ENCODE measurements at regions not wholly inside any gene's neighbourhood (a gene's known extent, or its start where the extent isn't known, plus 50 kb on each side); places are given as distances from the start of the nearest gene placed in this dataset.

GRCh38 chr2:150872756-150873395, 385.4 kb upstream of the RND3 start:
- no peaks in the 10 kb centered on the region for H3K27me3 Mint-ChIP-seq
- DNase-seq (no peak), ATAC-seq (ENCODE audit: poor library complexity) (no peak)
- intact Hi-C loops (cut with DNase I, micrococcal nuclease), result no loop called here
- Histone ChIP-seq H3K9me3 (ENCODE audit: control insufficient read depth in 1 of 2, insufficient read depth in 1 of 2, low read length in 2 of 2) (no peaks in the 10 kb centered on the region), H3K27me3 (ENCODE audit: control insufficient read depth in 1 of 2, insufficient read depth in 2 of 2, low read length in 2 of 2) (no peaks in the 10 kb centered on the region), H3K4me3 (ENCODE audit: low read length) (no peak overlapping the region), H3K27ac (ENCODE audit: low read depth in 1 of 2, low read length in 2 of 2) (no peak overlapping the region), H3K36me3 (ENCODE audit: insufficient read depth, low read length) (no peaks in the 10 kb centered on the region), H3K4me1 (ENCODE audit: insufficient read depth, low read length) (no peaks in the 10 kb centered on the region)
- TF ChIP-seq CTCF (IDR thresholded peaks at IDR 0.05), result no peak
- peaks cover 1% of the 10 kb centered on the region for H3K9me3 Mint-ChIP-seq
- ChIA-PET POLR2A (no interaction called here), CTCF (no interaction called here)
- H3K36me3 Mint-ChIP-seq (ENCODE audit: low read depth), result no peaks in the 10 kb centered on the region
- no peaks in the 10 kb centered on the region for H3K4me1 Mint-ChIP-seq (ENCODE audit: low read depth)
- no peak overlapping the region for H3K4me3 Mint-ChIP-seq
- H3K27ac Mint-ChIP-seq, result no peak overlapping the region

- no peaks in the 10 kb centered on the region for H3K4me1 Mint-ChIP-seq (ENCODE audit: low read depth)
Observed at GRCh38 chr2:150866431-150866830, 379.0 kb upstream of the RND3 start.

GRCh38 chr2:150863691-150864090, 376.2 kb upstream of the RND3 start:
- Histone ChIP-seq H3K36me3 (ENCODE audit: insufficient read depth, low read length) (no peaks in the 10 kb centered on the region), H3K9me3 (ENCODE audit: control insufficient read depth in 1 of 2, insufficient read depth in 1 of 2, low read length in 2 of 2) (peaks cover 0 to 7% of the 10 kb centered on the region in 2 experiments), H3K27me3 (ENCODE audit: control insufficient read depth in 1 of 2, insufficient read depth in 2 of 2, low read length in 2 of 2) (no peaks in the 10 kb centered on the region), H3K27ac (ENCODE audit: low read depth in 1 of 2, low read length in 2 of 2) (no peak overlapping the region), H3K4me1 (ENCODE audit: insufficient read depth, low read length) (no peaks in the 10 kb centered on the region), H3K4me3 (ENCODE audit: low read length) (no peak overlapping the region)
- DNase-seq, result no peak
- intact Hi-C loops (cut with DNase I, micrococcal nuclease), result no loop called here
- no peaks in the 10 kb centered on the region for H3K36me3 Mint-ChIP-seq (ENCODE audit: low read depth)
- ATAC-seq (ENCODE audit: poor library complexity), result no peak
- H3K4me1 Mint-ChIP-seq (ENCODE audit: low read depth), result no peaks in the 10 kb centered on the region
- TF ChIP-seq CTCF (IDR thresholded peaks at IDR 0.05), result no peak
- H3K27ac Mint-ChIP-seq, result no peak overlapping the region
- H3K9me3 Mint-ChIP-seq, result peaks cover 7% of the 10 kb centered on the region
- H3K27me3 Mint-ChIP-seq, result no peaks in the 10 kb centered on the region
- ChIA-PET CTCF (no interaction called here), POLR2A (no interaction called here)
- H3K4me3 Mint-ChIP-seq, result no peak overlapping the region

More at GRCh38 chr2:150866431-150866830, 379.0 kb upstream of the RND3 start:
- peaks cover 9% of the 10 kb centered on the region for H3K9me3 Mint-ChIP-seq
- intact Hi-C loops (cut with DNase I, micrococcal nuclease), result no loop called here
- no peaks in the 10 kb centered on the region for H3K27me3 ChIP-seq (ENCODE audit: control insufficient read depth in 1 of 2, insufficient read depth in 2 of 2, low read length in 2 of 2)
- DNase-seq (no peak), ATAC-seq (ENCODE audit: poor library complexity) (no peak)
- no peaks in the 10 kb centered on the region for H3K4me1 ChIP-seq (ENCODE audit: insufficient read depth, low read length)
- H3K9me3 ChIP-seq (ENCODE audit: control insufficient read depth in 1 of 2, insufficient read depth in 1 of 2, low read length in 2 of 2), result peaks cover 0 to 7% of the 10 kb centered on the region in 2 experiments
- no peak overlapping the region for H3K27ac Mint-ChIP-seq
- H3K36me3 Mint-ChIP-seq (ENCODE audit: low read depth), result no peaks in the 10 kb centered on the region
- H3K27ac ChIP-seq (ENCODE audit: low read depth in 1 of 2, low read length in 2 of 2), result no peak overlapping the region
- no peaks in the 10 kb centered on the region for H3K27me3 Mint-ChIP-seq
- CTCF ChIA-PET, result no interaction called here
- no peaks in the 10 kb centered on the region for H3K36me3 ChIP-seq (ENCODE audit: insufficient read depth, low read length)
- H3K4me3 ChIP-seq (ENCODE audit: low read length), result no peak overlapping the region
- TF ChIP-seq CTCF (IDR thresholded peaks at IDR 0.05), result no peak
- POLR2A ChIA-PET, result no interaction called here
- H3K4me3 Mint-ChIP-seq, result no peak overlapping the region

All from CD4-positive, alpha-beta T cell (primary cell).